Lung (tissue), 11 donors: ENCODE measurements at regions not wholly inside any gene's neighbourhood (a gene's known extent, or its start where the extent isn't known, plus 50 kb on each side); places are given as distances from the start of the nearest gene placed in this dataset.
A peak's percentile ranks its signal among the peaks of the same experiment; 100 is the strongest.
"Not testable (repeated sequence)": the region's sequence is repeated elsewhere in the genome, so short reads cannot be mapped to it uniquely, and the experiment has no call there.

Experiments used
- ATAC-seq: fragments of 200-7000 bp; cut with Tn5 transposase; one replicate; pipeline ENCODE4 v1.9.1; 2020; ENCODE audit warnings: moderate number of reproducible peaks; ENCODE audit not compliant: insufficient read depth, low FRiP score
- DNase-seq, 3 donors: peaks; one replicate each; pipeline ENCODE4 v3.0.0-alpha.2; 2013 to 2017
- H3K27ac ChIP-seq, 2 donors: one replicate each; pipeline ENCODE4 v1.5.1; 2013; ENCODE audit warnings: mild to moderate bottlenecking in 2 of 2, moderate library complexity in 2 of 2, control low read depth in 1 of 2, inconsistent platforms in 1 of 2, low read depth in 1 of 2, low read length in 1 of 2
- H3K27me3 ChIP-seq, 3 donors: one replicate each; pipeline ENCODE4 v1.5.1; 2013; ENCODE audit warnings: low read length in 2 of 3; ENCODE audit not compliant: control insufficient read depth in 3 of 3, insufficient read depth in 3 of 3
- H3K36me3 ChIP-seq, 4 donors: one replicate each; pipeline ENCODE4 v1.5.1; 2013; ENCODE audit warnings: low read length in 4 of 4, mild to moderate bottlenecking in 1 of 4, moderate library complexity in 1 of 4; ENCODE audit not compliant: control insufficient read depth in 4 of 4, insufficient read depth in 4 of 4
- H3K4me1 ChIP-seq, 5 donors: one replicate each; pipeline ENCODE4 v1.5.1; 2013; ENCODE audit warnings: low read length in 5 of 5, mild to moderate bottlenecking in 2 of 5, moderate library complexity in 1 of 5; ENCODE audit not compliant: control insufficient read depth in 5 of 5, insufficient read depth in 5 of 5
- H3K4me3 ChIP-seq: one replicate; pipeline ENCODE4 v1.5.1; 2013; ENCODE audit warnings: mild to moderate bottlenecking, control low read depth, moderate library complexity
- H3K9ac ChIP-seq, 2 donors: one replicate each; pipeline ENCODE4 v1.5.1; 2013; ENCODE audit warnings: low read length in 2 of 2, control low read depth in 1 of 2; ENCODE audit not compliant: insufficient read depth in 1 of 2
- H3K9me3 ChIP-seq, 4 donors: one replicate each; pipeline ENCODE4 v1.5.1; 2013; ENCODE audit warnings: low read length in 3 of 4, mild to moderate bottlenecking in 1 of 4, moderate library complexity in 1 of 4; ENCODE audit not compliant: control insufficient read depth in 4 of 4, insufficient read depth in 3 of 4
- CTCF ChIP-seq: IDR thresholded peaks from 2 replicates; pipeline ENCODE4 v1.5.1; 2012; ENCODE audit warnings: mild to moderate bottlenecking; ENCODE audit errors: control extremely low read depth, extremely low read depth
- WGBS, 2 donors: extraction: QIAGEN DNeasy Blood & Tissue Kit; methylation state at CpG; one replicate each; pipeline ENCODE4 v1.1.7; 2013; 5-methylcytosine and 5-hydroxymethylcytosine counted together
- donor health status: control.
- donor health status: control.
- donor health status: Bipolar disorder and iron deficiency.
- donor health status: healthy.
- donor health status: DM: yes; HTN: yes; CAD: no.

- no peak overlapping the region for H3K9ac ChIP-seq
- peaks cover 0 to 3% (median 0%) of the 10 kb centered on the region in 4 donors for H3K9me3 ChIP-seq
- DNase-seq (no peak), ATAC-seq (no peak)
- H3K27me3 ChIP-seq, result no peaks in the 10 kb centered on the region
- TF ChIP-seq CTCF, result no peak
- no peaks in the 10 kb centered on the region for H3K4me1 ChIP-seq
- no peak overlapping the region for H3K4me3 ChIP-seq
- no peak overlapping the region for H3K27ac ChIP-seq
- no peaks in the 10 kb centered on the region for H3K36me3 ChIP-seq
Observed at GRCh38 chr5:130627145-130627544, 537.9 kb downstream of the HINT1 start.

- DNase-seq (no peak), ATAC-seq (no peak)
Observed at GRCh38 chr5:130624805-130625204, 540.3 kb downstream of the HINT1 start.

GRCh38 chr5:130616161-130616560 lies 548.9 kb downstream of the HINT1 start:
- Histone ChIP-seq H3K27me3 (no peaks in the 10 kb centered on the region), H3K4me1 (no peaks in the 10 kb centered on the region), H3K27ac (no peak overlapping the region), H3K9me3 (peaks cover 0 to 3% (median 2%) of the 10 kb centered on the region in 4 donors), H3K4me3 (no peak overlapping the region), H3K36me3 (no peaks in the 10 kb centered on the region), H3K9ac (no peak overlapping the region)
- DNase-seq (peak in 1 of 3 donors; percentile 0), ATAC-seq (no peak)
- WGBS, 2 donors, result 72 to 81% methylated on average over 2 of the region's 2 CpGs
- no peak for TF ChIP-seq CTCF

More at GRCh38 chr5:130624805-130625204, 540.3 kb downstream of the HINT1 start:
- Histone ChIP-seq H3K4me3 (no peak overlapping the region), H3K9ac (no peak overlapping the region), H3K27me3 (no peaks in the 10 kb centered on the region), H3K4me1 (no peaks in the 10 kb centered on the region), H3K36me3 (no peaks in the 10 kb centered on the region), H3K9me3 (peaks cover 0 to 2% (median 0%) of the 10 kb centered on the region in 4 donors), H3K27ac (no peak overlapping the region)
- no peak for TF ChIP-seq CTCF

GRCh38 chr5:130605234-130605633 lies 559.8 kb downstream of the HINT1 start:
- ATAC-seq, result no peak
- DNase-seq, result no peak
- Histone ChIP-seq H3K9ac (no peak overlapping the region), H3K4me1 (no peaks in the 10 kb centered on the region), H3K27me3 (no peaks in the 10 kb centered on the region), H3K4me3 (no peak overlapping the region), H3K27ac (no peak overlapping the region), H3K9me3 (no peaks in the 10 kb centered on the region), H3K36me3 (no peaks in the 10 kb centered on the region)
- TF ChIP-seq CTCF, result no peak

- WGBS, 2 donors, result 82 to 84% methylated on average over 25 of the region's 25 CpGs
- not testable (repeated sequence) for ATAC-seq
Observed at GRCh38 chr5:130596647-130597046, 568.4 kb downstream of the HINT1 start.

More at GRCh38 chr5:130596647-130597046, 568.4 kb downstream of the HINT1 start:
- not testable (repeated sequence) for H3K9me3 ChIP-seq, H3K4me1 ChIP-seq, H3K27ac ChIP-seq, H3K27me3 ChIP-seq, H3K36me3 ChIP-seq, DNase-seq, H3K9ac ChIP-seq, H3K4me3 ChIP-seq
